GM18868 (cell line): ENCODE measurements at regions not wholly inside any gene's neighbourhood (a gene's known extent, or its start where the extent isn't known, plus 50 kb on each side); places are given as distances from the start of the nearest gene placed in this dataset.

Source experiments
- ATAC-seq: cut with Tn5 transposase; IDR thresholded peaks from one replicate; pipeline ENCODE4 v1.9.1; 2021; ENCODE audit warnings: mild to moderate bottlenecking, moderate library complexity; ENCODE audit not compliant: unreplicated experiment

DNA sequence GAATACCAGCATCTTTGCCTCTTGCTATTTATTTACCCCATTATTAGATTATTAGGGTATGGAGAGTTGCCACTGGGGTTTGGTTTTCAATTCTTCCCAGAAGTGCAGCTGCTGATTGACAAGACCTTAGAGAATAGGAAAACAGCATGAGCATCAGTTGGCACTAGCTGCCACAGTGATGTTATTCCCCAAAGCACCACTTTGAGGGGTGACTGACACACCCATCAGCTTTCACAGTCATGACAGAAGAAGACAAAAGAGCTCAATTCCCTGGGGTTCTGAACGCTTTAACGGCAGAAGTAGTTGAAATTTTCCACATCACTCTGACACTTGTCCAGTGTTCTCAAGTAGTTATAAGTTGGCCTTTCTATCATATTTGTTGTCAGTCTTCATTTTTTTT lies 55.0 kb upstream of the NR3C2 start:
- ATAC-seq: no peak

DNA sequence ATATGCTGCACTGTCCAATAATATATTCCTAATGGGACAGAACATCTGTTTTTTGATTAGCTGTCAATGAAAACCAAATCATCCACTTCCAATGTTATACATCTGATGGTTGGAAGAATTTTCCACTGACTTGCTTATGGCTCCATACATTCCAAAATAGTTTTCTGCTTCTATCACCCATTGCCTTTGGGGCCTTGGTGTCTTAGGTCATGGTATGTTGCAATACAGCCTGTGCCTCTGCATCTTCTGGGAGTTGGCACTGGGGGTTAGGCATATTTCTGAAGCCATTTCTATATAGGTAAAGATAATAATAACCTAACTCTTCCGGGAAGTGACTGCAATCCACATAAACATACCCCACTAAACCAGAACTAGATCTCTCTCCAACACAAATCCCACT lies 53.2 kb upstream of the NR3C2 start:
- ATAC-seq: no peak
